ENCODE measurements at regions not wholly inside any gene's neighbourhood (a gene's known extent, or its start where the extent isn't known, plus 50 kb on each side); places are given as distances from the start of the nearest gene placed in this dataset.
"Not testable (repeated sequence)": the region's sequence is repeated elsewhere in the genome, so short reads cannot be mapped to it uniquely, and the experiment has no call there.

DNA sequence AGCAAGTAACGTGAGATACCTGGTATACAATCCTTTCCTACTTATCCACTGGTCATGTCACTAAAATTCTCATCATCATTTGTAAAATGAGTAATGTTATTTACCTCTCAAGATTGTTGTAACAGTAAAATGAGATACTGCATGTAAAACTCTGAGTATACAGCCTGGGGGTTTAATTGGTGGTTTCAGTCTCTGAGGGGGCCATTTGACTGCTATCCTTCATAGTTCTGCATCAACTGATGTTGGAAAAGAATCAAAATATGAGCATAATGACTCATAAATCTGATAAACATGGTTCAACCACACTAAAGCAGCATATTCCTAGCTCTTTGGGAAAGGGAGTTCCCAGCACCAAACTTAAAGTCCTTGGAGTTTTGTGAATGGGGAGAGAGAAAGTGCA is 181.0 kb upstream of the GHR start:
- no peak for DNase-seq (ENCODE audit: low read depth in 2 of 2)

DNA sequence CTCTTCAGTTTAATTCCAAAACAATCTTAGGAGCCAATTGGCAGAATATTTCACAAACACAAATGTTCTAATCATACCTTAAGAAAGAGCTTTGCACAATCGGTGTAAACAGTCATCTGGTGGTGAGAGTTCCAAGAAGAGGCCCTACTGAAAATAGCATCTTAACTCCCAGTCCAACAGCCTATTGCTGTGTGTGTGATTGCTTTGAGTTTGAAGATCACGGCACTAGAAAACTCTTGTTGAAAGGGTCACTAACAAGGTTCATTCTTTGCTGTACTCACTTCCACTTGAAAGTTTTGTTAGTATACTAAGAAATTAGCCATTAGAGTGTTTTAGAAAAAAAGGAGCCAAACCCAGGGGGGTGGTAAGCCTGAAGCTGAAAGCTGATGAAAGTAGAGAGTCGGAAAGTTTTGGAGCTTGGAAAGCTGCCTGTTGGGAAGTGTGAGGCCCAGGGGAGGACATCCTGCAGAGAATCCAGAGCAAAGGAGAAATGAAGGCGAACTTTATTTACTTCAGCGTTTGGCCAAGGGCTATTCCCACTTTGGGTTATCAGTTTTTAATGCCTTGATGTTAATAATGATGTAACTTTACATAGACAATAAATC is 180.3 kb upstream of the GHR start:
- no peak for DNase-seq (ENCODE audit: low read depth in 2 of 2)

DNA sequence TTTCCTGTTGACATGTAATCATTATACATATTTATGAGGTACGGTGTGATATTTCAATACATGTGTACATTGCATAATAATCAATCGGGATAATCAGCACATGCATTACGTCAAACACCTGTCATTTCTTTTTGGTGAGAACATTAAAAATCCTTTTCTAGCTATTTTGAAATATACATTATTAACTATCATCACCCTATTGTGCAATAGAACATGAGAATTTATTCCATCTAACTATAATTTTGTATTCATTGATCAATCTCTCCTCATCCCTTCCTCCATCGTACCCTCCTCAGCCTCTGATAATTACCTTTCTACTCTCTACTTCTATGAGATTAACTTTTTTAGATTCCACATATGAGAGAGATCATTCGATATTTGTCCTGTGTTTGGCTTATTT is 170.9 kb upstream of the GHR start:
- DNase-seq (ENCODE audit: low read depth in 2 of 2) = no peak

DNA sequence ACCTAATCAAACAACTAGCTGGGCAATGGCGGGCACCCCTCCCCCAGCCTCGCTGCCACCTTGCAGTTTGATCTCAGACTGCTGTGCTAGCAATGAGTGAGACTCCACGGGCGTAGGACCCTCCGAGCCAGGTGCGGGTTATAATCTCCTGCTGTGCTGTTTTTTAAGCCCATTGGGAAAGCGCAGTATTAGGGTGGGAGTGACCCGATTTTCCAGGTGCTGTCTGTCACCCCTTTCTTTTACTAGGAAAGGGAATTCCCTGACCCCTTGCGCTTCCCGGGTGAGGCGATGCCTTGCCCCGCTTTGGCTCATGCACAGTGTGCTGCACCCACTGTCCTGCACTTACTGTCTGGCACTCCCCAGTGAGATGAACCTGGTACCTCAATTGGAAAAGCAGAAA is 163.3 kb upstream of the GHR start:
- DNase-seq (ENCODE audit: low read depth in 2 of 2) = not testable (repeated sequence)

DNA sequence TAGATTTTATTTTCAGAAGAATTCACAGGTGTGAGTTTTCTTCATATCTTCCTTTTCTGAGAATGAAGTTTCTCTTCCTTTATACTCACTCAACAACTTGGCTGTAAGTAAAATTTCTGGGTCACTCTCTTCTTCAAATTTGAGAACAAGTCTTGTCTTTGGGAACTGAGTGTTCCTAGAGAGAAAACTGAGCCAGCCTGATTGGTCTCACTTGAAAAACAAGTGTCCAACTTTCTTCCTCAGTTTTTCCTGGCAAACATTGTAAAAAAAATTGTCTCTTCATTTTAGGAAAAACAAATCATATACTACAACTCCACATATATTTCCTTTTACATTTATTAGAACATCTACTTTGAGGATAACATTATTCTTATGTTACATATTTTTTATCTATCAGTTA is 156.1 kb upstream of the GHR start:
- no peak for DNase-seq (ENCODE audit: low read depth in 2 of 2)

DNA sequence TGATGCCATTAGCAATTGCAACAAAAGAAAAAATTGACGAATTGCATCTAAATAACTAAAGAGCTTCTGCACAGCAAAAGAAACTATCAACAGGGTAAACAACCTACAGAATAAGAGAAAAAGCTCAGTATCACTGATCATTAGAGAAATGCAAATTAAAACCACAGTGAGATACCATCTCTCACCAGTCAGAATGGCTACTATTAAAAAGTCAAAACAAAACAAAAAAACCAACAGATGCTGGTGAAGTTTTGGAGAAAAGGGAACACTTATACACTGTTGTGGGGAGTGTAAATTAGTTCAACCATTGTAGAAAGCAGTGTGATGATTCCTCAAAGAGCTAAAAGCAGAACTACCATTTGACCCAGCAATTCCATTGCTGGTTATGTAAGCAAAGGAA is 155.1 kb upstream of the GHR start:
- DNase-seq (ENCODE audit: low read depth in 2 of 2) = not testable (repeated sequence)

DNA sequence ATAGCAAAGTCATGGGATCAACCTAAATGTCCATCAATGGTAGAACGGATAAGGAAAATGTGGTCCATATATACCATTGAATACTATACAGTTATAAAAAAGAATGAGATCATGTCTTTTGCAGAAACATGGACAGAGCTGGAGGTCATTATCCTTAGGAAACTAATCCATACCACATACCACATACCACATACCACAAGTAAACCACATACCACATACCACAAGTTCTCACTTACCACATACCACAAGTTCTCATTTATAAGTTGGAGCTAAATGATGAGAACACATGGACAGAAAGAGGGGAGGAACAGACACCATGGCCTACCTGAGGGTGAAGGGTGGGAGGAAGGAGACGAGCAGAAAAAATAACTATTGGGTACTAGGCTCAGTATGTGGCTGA is 154.6 kb upstream of the GHR start:
- no peak for DNase-seq (ENCODE audit: low read depth in 2 of 2)

DNA sequence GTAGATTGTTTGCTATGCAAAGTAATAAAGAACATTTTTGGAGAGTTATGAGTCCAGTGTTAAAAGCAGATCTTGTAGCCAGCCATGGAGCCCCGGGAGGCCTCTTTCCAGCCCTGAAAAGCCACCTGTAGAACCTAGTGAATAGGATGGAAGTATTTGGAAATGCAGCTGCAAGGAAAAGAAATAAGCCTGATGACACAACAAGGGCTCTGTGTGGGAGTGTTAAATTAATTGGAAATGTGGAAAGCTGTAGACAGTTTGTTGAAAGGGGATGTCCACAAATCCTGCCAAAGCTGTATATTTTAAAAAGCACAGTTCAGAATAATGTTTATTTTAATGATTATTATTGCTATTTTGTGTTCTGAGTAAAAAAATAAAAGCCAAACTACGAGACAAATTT is 152.5 kb upstream of the GHR start:
- DNase-seq (ENCODE audit: low read depth in 2 of 2) = no peak

DNA sequence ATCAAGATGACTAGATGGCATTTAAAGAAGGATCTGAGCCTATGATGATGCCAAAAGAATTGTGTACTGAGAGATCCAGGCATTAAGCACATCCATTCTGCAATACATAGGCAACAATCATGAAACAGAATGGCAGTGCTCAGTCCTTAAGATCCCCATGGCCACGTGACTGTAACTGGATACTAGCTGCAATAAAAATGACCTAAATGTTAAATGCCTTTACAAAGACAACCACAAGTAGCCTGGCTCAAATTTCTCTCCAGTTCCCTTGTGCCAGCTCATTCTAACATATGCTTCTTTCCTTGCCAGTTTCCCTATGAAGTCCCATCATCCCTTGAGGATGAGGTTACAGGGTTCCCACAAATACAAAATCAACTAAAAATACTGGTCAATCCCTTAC is 148.3 kb upstream of the GHR start:
- no peak for DNase-seq (ENCODE audit: low read depth in 2 of 2)

DNA sequence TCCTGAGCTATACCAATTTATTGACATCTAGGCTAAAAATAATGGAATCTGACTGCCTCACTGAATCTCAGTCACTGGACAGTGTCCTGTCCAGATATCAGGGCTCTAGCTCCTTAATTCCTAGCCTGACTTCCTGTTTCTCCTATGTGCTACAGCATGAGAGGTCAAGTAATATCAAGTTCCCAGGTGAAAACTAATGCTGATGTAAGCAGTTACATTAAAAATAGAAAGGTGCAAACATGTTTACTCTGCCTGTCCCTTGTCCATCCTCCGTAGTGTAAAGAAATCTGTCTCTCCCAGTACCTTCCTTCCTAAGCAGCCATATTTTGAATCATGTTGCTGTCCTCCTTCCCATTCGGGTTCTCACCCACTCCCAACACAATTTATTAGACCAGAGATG is 145.9 kb upstream of the GHR start:
- no peak for DNase-seq (ENCODE audit: low read depth in 2 of 2)

DNA sequence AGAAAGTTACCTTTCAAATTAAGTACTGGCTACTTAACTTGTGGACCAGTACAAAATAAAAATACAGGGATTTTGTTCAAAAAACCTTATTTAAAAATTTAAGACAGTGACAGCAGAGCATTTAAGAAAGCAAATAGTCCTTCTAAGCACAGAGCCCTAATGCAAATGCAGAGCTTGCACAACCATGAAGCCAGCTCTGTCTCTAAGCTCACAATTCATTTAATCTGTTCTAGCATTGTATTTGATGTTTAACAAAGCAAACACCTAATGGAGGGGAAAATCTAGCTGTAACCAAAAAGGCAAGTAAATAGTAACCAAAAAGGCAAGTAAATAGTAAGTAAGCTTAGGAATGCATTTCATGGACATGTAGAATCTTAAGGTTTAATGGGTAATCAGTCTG is 138.7 kb upstream of the GHR start:
- no peak for DNase-seq (ENCODE audit: low read depth in 2 of 2)

DNA sequence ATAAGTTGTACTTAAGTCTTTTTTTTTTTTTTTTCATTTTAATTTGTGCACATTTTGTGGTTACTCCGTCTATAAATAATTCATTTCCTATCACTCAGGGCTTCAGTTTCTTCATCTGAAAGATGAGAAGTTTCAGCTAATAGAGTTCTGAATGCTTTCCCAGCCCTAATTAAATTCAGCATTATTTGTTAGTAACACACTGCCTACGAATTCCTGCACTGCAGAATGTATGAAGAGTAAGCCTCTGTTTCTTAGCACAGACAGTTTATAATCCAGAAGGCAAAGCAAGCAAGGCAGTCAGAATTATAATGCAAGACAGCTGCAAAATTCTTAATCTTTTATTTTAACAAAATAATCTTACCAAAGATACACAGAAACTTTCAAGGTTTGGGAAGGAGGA is 138.0 kb upstream of the GHR start:
- DNase-seq (ENCODE audit: low read depth in 2 of 2) = no peak

DNA sequence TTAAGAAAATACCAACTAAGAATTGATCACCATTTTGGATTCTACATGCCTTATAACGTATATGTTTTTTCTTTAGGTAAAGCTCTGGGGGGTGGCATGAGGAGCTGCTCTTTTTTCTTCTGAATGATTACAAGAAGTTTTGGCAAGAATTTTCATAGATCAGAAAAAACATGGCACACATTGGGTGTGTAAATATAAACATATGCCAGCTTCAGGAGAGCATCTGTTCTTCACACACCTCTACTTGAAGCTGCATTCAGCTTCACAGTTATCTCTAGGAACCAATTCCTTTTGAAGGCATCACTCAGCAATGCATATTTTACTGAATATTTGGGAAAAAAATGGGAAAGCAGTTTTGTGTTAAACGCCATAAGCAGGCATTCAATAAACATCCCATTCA is 122.7 kb upstream of the GHR start:
- DNase-seq (ENCODE audit: low read depth in 2 of 2) = no peak

DNA sequence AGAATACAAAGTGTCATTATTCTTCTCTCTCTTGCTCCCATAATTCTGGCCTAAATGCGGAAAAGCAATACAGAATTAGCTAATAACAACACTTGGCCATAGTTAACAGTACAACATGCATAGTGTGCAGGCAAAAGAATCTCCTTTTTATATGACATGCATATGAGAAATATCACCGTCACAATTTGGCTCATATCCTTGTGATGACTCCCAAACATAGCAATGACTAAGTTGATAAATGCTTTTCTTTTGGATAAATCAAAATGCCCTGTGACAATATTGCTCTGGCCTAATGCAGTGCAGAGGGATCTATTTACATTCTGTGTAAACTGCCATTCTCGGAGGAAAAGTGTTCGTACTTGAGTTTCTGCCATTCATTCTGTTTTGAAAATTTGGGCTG is 121.9 kb upstream of the GHR start:
- no peak for DNase-seq (ENCODE audit: low read depth in 2 of 2)

DNA sequence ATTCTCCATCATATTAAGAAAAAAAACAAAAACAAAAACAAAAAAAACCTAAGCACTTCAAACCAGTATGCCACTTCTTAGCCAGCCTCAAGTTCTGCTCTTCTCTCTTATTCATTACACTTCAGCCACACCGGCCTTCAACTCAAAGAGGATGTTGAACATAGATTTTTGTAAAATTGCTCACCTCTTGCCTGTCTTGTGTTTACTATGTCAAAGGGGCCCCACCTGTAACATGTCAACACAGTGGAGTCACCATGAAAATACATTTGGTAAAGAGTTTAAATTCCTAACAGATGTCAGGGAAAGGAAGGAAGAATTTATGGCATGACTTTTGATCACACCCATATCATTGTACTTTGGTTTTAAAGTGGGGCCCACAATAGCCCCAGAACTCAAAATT is 121.1 kb upstream of the GHR start:
- DNase-seq (ENCODE audit: low read depth in 2 of 2) = no peak

DNA sequence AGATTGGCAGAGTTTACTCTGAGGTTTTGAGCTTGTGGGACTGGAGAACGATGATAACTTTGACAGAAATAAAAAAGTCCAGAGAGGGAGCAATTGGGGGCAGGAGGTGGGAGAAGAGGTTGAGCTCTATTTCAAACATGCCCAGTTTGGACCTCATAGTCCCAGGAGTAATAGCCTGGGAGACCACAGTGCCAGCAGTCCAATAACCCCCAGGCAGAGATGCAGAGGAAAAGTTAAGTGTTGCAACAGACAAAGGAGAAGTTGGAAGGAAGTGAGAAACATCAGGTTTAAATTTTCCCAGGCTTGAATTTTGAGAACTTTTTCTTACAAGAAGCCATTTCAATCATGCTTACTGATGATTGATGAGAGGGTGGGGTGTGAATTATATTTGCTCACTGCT is 117.0 kb upstream of the GHR start:
- no peak for DNase-seq (ENCODE audit: low read depth in 2 of 2)

DNA sequence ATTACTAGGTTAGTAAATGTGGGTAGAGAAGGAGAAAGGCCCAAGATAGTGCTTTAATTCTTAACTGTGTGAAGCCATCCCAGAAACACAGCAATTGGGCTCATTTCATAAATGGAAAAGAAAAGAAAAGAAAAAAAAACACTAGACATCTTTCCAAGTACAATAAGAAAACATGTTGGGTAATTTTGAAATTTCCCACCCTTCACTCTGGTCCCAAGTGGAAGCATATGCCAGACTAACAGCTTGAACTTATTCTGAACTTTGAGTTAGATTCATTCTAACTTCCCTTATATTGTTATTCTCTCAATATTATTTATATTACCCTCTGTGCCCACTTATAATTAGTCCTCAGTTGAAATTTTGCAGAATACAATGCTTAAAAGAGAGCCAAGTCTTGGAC is 113.4 kb upstream of the GHR start:
- no peak for DNase-seq (ENCODE audit: low read depth in 2 of 2)

DNA sequence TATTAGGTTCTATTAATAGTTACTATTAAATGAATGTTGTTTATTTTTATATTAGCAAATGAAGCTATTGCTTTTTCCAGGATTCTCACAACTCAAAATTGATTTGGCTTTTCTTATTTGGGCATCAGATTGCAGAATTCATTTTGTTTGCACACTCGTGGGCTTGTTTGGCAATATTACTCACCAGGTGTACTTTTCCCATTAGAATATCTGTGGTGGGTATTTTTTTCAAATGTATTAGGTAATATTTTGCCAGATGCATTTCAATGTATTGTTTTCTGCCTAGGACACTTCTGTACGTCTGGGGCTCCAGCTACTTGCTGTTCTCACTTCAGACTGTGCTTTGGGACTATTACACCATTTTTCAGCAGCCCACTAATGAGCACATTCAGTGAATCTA is 108.0 kb upstream of the GHR start:
- no peak for DNase-seq (ENCODE audit: low read depth in 2 of 2)

DNA sequence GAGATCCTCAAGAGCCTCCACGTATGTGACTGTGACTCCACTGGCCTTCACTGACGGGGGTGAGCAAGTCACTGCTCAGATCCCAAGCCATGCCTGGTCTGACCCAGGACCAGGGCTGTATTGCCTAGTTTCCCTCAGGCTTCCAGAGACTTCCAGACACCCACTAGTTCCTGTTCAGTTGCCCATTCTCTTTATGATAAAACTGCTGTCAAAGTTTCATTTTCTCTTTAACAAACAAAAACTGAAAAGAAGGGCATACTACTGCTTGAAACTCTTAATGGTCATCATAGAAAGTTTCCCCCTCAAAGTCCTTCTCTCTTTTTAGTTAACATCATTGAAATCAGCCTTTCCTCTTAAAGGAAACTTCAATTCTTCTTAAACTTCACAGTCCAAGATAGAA is 105.7 kb upstream of the GHR start:
- no peak for DNase-seq (ENCODE audit: low read depth in 2 of 2)

DNA sequence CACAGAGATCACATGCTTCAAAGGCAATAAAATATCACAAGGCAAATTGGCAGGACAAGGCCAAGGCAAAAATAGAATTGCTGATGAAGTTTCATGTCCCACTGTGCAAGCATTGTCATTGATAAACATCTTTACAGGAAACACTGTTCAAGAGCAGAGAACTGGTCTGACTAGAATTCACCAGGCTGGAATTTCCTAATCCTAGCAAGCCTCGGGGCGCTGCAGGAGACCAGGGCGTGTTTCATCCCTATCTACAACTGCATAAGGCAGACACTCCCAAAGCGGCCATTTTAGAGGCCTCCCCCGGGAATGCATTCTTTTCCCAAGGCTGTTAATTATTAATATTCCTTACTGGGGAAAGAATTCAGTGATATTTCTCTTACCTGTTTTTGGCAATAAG is 103.7 kb upstream of the GHR start:
- not testable (repeated sequence) for DNase-seq (ENCODE audit: low read depth in 2 of 2)

DNA sequence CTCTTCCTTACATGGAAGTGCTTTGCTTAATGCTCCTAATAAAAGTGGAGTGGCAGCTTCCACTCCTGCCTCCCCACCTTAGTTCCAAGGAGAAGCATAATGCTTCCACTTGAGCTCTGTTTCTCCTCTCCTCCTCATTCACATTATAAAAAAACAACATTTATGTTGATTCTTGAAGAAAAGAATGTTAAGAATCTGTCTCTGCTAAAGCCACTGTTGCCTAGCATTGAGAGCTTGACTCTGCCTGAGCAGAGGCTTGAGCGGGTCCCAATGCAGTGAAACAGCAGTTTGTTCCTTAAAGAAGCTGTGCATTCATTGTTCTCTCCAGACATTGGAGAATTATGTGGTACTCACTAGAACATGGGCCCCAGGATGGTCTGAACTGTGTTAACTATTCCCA is 101.5 kb upstream of the GHR start:
- no peak for DNase-seq (ENCODE audit: low read depth in 2 of 2)

DNA sequence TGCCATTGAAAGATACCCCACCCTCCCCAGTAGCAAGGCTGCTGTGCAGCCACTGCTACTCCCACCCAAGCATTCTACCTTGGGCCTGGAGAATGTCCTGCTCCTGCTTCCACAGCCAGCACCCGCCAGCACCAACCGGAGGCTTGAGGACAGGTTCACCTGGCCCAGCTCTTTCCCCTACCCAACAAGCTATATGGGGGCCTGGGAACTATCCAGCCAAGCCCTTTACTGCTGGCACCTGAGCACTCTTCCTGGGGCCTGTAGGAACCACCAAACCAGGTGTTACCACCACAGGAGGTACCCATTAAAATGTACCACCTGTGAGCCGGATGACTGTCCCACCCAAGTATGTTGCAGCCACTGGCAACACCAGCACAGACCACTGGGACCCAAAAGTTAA is 86.1 kb upstream of the GHR start:
- DNase-seq (ENCODE audit: low read depth in 2 of 2) = no peak

DNA sequence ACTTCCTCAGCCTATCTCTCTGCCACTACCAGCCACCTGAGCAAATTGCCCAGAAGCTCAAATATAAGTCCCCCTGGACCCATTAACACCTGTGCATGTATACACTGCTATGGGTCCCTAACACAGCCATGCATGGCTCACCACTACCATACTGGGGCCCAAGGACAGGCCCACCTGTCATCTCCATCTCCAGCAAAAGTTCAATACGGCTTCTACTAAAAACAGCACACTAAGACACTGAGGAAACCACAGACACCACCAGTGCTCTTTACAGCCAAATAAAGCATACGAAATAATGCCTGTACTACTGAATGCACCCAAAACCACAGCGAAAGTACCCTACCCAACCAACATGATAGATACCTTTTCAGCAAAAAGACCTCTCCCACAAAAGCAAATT is 85.6 kb upstream of the GHR start:
- no peak for DNase-seq (ENCODE audit: low read depth in 2 of 2)

DNA sequence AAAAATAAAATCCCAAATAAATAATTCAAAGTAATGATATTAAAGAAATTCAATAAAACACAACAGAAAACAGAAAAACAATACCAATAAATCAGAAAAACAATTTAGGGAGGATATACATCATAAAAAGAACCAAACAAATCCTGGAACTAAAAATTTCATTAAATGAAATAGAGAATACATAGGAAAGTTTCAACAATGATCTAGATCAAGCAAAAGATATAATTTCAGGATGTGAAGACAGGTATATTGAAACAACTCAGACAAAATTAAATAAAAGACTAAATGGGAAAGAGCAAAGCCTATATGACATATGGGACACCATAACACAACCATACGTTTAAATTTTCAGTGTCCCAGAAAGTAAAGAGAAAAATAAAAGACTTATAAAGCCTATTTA is 85.1 kb upstream of the GHR start:
- DNase-seq (ENCODE audit: low read depth in 2 of 2) = no peak

DNA sequence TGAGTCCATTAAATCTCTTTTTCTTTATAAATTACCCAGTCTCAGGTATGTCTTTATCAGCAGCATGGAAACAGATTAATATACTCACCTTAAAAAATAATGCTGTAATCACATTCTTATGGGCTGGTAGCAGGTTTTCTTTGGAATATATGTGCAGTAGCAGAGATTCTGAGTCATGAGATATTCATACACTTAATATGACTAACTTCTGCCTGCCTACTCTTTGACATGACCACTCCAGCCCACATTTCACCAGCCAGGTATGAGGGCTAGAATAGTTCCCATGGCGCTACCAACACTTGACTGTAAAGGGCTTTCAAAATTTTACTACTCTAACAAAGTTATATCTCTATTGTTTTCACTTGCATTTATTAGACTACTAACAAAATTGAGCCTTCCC is 74.1 kb upstream of the GHR start:
- DNase-seq (ENCODE audit: low read depth in 2 of 2) = no peak
